Erythroblast (primary cell): ENCODE measurements at regions not wholly inside any gene's neighbourhood (a gene's known extent, or its start where the extent isn't known, plus 50 kb on each side); places are given as distances from the start of the nearest gene placed in this dataset.
"Not testable (repeated sequence)": the region's sequence is repeated elsewhere in the genome, so short reads cannot be mapped to it uniquely, and the experiment has no call there.

Experiments used
- GATA1 ChIP-seq: IDR thresholded peaks from 2 replicates; pipeline ENCODE4 v1.6.1; 2011; ENCODE audit warnings: low read depth, mild to moderate bottlenecking, control low read depth, low read length, moderate library complexity
- POLR2A ChIP-seq: IDR thresholded peaks from 2 replicates; pipeline ENCODE4 v1.6.1; 2011; ENCODE audit warnings: mild to moderate bottlenecking, low read length

DNA sequence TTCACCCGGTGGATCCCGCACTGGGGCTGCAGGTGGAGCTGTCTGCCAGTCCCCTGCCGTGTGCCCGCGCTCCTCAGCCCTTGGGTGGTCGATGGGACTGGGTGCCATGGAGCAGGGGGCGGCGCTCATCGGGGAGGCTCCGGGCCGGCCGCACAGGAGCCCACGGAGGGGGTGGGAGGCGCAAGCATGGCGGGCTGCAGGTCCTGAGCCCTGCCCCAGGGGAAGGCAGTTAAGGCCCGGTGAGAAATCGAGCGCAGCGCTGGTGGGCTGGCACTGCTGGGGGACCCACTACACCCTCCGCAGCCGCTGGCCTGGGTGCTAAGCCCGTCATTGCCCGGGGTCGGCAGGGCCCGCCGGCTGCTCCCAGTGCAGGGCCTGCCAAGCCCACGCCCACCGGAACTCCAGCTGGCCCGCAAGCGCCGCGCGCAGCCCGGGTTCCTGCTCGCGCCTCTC lies 149.6 kb upstream of the SPRY2 start:
- not testable (repeated sequence) for TF ChIP-seq POLR2A, GATA1
